SK-MEL-5 (cell line): ENCODE measurements at regions not wholly inside any gene's neighbourhood (a gene's known extent, or its start where the extent isn't known, plus 50 kb on each side); places are given as distances from the start of the nearest gene placed in this dataset.

ENCODE experiments used
- DNase-seq: peaks from one replicate; pipeline ENCODE4 v3.0.0-alpha.2; 2016; ENCODE audit warnings: low read depth, low spot score
- in situ Hi-C: cut with HindIII; loops from 2 replicates; pipeline ENCODE4 v1.10.0; 2016; ENCODE audit warnings: low sequenced_read_pairs, high pct_unique_total_duplicates, low pct_unique_long_range_greater_than_20kb

- in situ Hi-C loops = no loop called here
- no peak for DNase-seq
These were observed 250.5 kb downstream of the TMEM121 start for GRCh38 chr14:105776924-105777323.

- DNase-seq = no peak
- in situ Hi-C loops = no loop called here
These were observed 257.3 kb downstream of the TMEM121 start for GRCh38 chr14:105783707-105784106.

GRCh38 chr14:105793836-105794235 is 267.5 kb downstream of the TMEM121 start:
- in situ Hi-C loops = no loop called here
- no peak for DNase-seq

- in situ Hi-C loops = no loop called here
- DNase-seq = no peak
These were observed 271.2 kb downstream of the TMEM121 start for GRCh38 chr14:105797546-105797945.

GRCh38 chr14:105805701-105806100 is 279.3 kb downstream of the TMEM121 start:
- no peak for DNase-seq
- in situ Hi-C loops = no loop called here

GRCh38 chr14:105806568-105806967 is 280.2 kb downstream of the TMEM121 start:
- no peak for DNase-seq
- in situ Hi-C loops = no loop called here

- in situ Hi-C loops = no loop called here
- DNase-seq = no peak
These were observed 291.8 kb downstream of the TMEM121 start for GRCh38 chr14:105817971-105818711.

GRCh38 chr14:105818712-105819005 is 292.3 kb downstream of the TMEM121 start:
- in situ Hi-C loops = no loop called here
- no peak for DNase-seq

- DNase-seq = no peak
- in situ Hi-C loops = no loop called here
These were observed 303.8 kb downstream of the TMEM121 start for GRCh38 chr14:105830171-105830570.

- no peak for DNase-seq
- in situ Hi-C loops = no loop called here
These were observed 309.8 kb downstream of the TMEM121 start for GRCh38 chr14:105836160-105836559.

GRCh38 chr14:105836730-105837129 is 310.3 kb downstream of the TMEM121 start:
- in situ Hi-C loops = no loop called here

GRCh38 chr14:105837349-105838063 is 311.1 kb downstream of the TMEM121 start:
- in situ Hi-C loops = no loop called here
- DNase-seq = no peak

More at GRCh38 chr14:105836730-105837129, 310.3 kb downstream of the TMEM121 start:
- DNase-seq = no peak

GRCh38 chr14:105838107-105838506 is 311.7 kb downstream of the TMEM121 start:
- in situ Hi-C loops = no loop called here
- DNase-seq = peak; percentile 50

- in situ Hi-C loops = no loop called here
- no peak for DNase-seq
These were observed 312.4 kb downstream of the TMEM121 start for GRCh38 chr14:105838591-105839424.

- no peak for DNase-seq
- in situ Hi-C loops = no loop called here
These were observed 313.3 kb downstream of the TMEM121 start for GRCh38 chr14:105839425-105840265.

- in situ Hi-C loops = no loop called here
- no peak for DNase-seq
These were observed 314.1 kb downstream of the TMEM121 start for GRCh38 chr14:105840266-105841021.
